IMR-90 (cell line): ENCODE measurements at regions not wholly inside any gene's neighbourhood (a gene's known extent, or its start where the extent isn't known, plus 50 kb on each side); places are given as distances from the start of the nearest gene placed in this dataset.

Experiments used
- ATAC-seq: fragments of 200-7000 bp; cut with Tn5 transposase; 2 replicates; pipeline ENCODE4 v1.9.1; 2020; ENCODE audit warnings: low read depth, mild to moderate bottlenecking, moderate library complexity
- BruUV-seq: library from RNA; stranded (reverse); fragments of 400-500 nt; replicated peaks from 2 replicates; lab custom pipeline; 2021; lab: Mats Ljungman, UMichigan
- CTCF ChIA-PET: fragments of 300-600 bp; formaldehyde crosslinking; extraction: SDS; loops from one replicate; lab custom pipeline; 2021; ENCODE audit warnings: antibody characterized with exemption; lab: Yijun Ruan, JAX
- POLR2A ChIA-PET: fragments of 300-600 bp; sonication (Branson Sonifier 250); formaldehyde crosslinking; loops from one replicate; lab custom pipeline; 2022; ENCODE audit warnings: antibody characterized with exemption; ENCODE audit not compliant: unreplicated experiment; lab: Charles Lee
- DNase-seq: peaks from one replicate; pipeline ENCODE4 v3.0.0; 2013
- H2AFZ ChIP-seq: replicated peaks from 2 replicates; pipeline ENCODE3; 2013; ENCODE audit warnings: low read length, mild to moderate bottlenecking; ENCODE audit not compliant: poor library complexity
- H2AK5ac ChIP-seq: 2 replicates; pipeline ENCODE4 v1.6.1; 2013; ENCODE audit warnings: low read depth, low read length, inconsistent platforms
- H2AK9ac ChIP-seq: replicated peaks from 2 replicates; pipeline ENCODE3; 2013; ENCODE audit warnings: mild to moderate bottlenecking, low read depth, low read length, moderate library complexity; ENCODE audit not compliant: poor library complexity
- H2BK120ac ChIP-seq: 2 replicates; pipeline ENCODE4 v1.6.1; 2013; ENCODE audit warnings: low read depth, low read length, inconsistent platforms
- H2BK15ac ChIP-seq: 3 replicates; pipeline ENCODE4 v1.6.1; 2013; ENCODE audit warnings: low read depth, low read length, inconsistent platforms
- H2BK20ac ChIP-seq: 2 replicates; pipeline ENCODE4 v1.6.1; 2013; ENCODE audit warnings: low read depth, mild to moderate bottlenecking, inconsistent platforms, low read length, moderate library complexity
- H2BK5ac ChIP-seq: 2 replicates; pipeline ENCODE4 v1.6.1; 2013; ENCODE audit warnings: mild to moderate bottlenecking, low read depth, low read length, inconsistent platforms; ENCODE audit not compliant: poor library complexity, severe bottlenecking
- H3K14ac ChIP-seq: replicated peaks from 2 replicates; pipeline ENCODE4 v1.6.1; 2013; ENCODE audit warnings: low read depth, low read length, inconsistent platforms
- H3K18ac ChIP-seq: 2 replicates; pipeline ENCODE4 v1.6.1; 2013; ENCODE audit warnings: low read depth, low read length, control low read depth
- H3K23ac ChIP-seq: 2 replicates; pipeline ENCODE4 v1.6.1; 2013; ENCODE audit warnings: low read depth, low read length, inconsistent platforms
- H3K27ac ChIP-seq: 2 replicates; pipeline ENCODE4 v1.5.1; 2013; ENCODE audit warnings: mild to moderate bottlenecking, control low read depth, low read length; ENCODE audit not compliant: insufficient read depth
- H3K27me3 ChIP-seq: 2 replicates; pipeline ENCODE4 v1.6.1; 2013; ENCODE audit warnings: low read length; ENCODE audit not compliant: control insufficient read depth, insufficient read depth
- H3K36me3 ChIP-seq: 2 replicates; pipeline ENCODE4 v1.6.1; 2013; ENCODE audit warnings: low read length, mixed read lengths; ENCODE audit not compliant: control insufficient read depth, insufficient read depth
- H3K4ac ChIP-seq: 2 replicates; pipeline ENCODE4 v1.6.1; 2013; ENCODE audit warnings: low read depth, low read length, inconsistent platforms
- H3K4me1 ChIP-seq: 2 replicates; pipeline ENCODE4 v1.6.1; 2013; ENCODE audit warnings: low read length, mixed read lengths; ENCODE audit not compliant: control insufficient read depth, insufficient read depth
- H3K4me2 ChIP-seq: 2 replicates; pipeline ENCODE4 v1.6.1; 2013; ENCODE audit warnings: low read depth, mild to moderate bottlenecking, control low read depth, low read length, moderate library complexity
- H3K4me3 ChIP-seq: 2 replicates; pipeline ENCODE4 v1.5.1; 2013; ENCODE audit warnings: low read depth, mild to moderate bottlenecking, control low read depth, low read length, moderate library complexity; ENCODE audit not compliant: insufficient read depth
- H3K56ac ChIP-seq: 2 replicates; pipeline ENCODE4 v1.6.1; 2013; ENCODE audit warnings: low read length, inconsistent platforms; ENCODE audit not compliant: insufficient read depth; ENCODE audit errors: extremely low read depth
- H3K79me1 ChIP-seq, 2 experiments: 2 replicates each; pipeline ENCODE4 v1.6.1; 2013; ENCODE audit warnings: low read length in 2 of 2, inconsistent platforms in 1 of 2, low read depth in 1 of 2
- H3K9ac ChIP-seq: 2 replicates; pipeline ENCODE4 v1.6.1; 2013; ENCODE audit warnings: low read depth, low read length, control low read depth
- H3K9me1 ChIP-seq: 2 replicates; pipeline ENCODE4 v1.6.1; 2013; ENCODE audit warnings: low read length, inconsistent platforms; ENCODE audit not compliant: insufficient read depth
- H3K9me3 ChIP-seq: 2 replicates; pipeline ENCODE4 v1.6.1; 2013; ENCODE audit warnings: low read length; ENCODE audit not compliant: control insufficient read depth, insufficient read depth
- H4K20me1 ChIP-seq: 2 replicates; pipeline ENCODE4 v1.6.1; 2013; ENCODE audit warnings: low read length, inconsistent platforms; ENCODE audit not compliant: insufficient read depth
- H4K5ac ChIP-seq: 2 replicates; pipeline ENCODE4 v1.6.1; 2013; ENCODE audit warnings: mild to moderate bottlenecking, low read depth, low read length, control low read depth
- H4K8ac ChIP-seq, 2 experiments: 2 replicates each; pipeline ENCODE4 v1.6.1; 2013; ENCODE audit warnings: low read depth in 2 of 2, low read length in 2 of 2, control low read depth in 1 of 2, inconsistent platforms in 1 of 2
- H4K91ac ChIP-seq: 2 replicates; pipeline ENCODE4 v1.6.1; 2013; ENCODE audit warnings: low read depth, low read length, inconsistent platforms; ENCODE audit not compliant: insufficient read depth
- CEBPB ChIP-seq: IDR thresholded peaks from 2 replicates; pipeline ENCODE4 v1.6.1; 2012; ENCODE audit warnings: low read depth, low read length, improper control_type of control experiment
- MAFK ChIP-seq: IDR thresholded peaks from 2 replicates; pipeline ENCODE4 v1.6.1; 2012; ENCODE audit warnings: low read depth, low read length, improper control_type of control experiment
- whole genome bisulfite sequencing, 2 experiments: methylation state at CpG; one replicate each; pipeline versions ENCODE4 v1.1.5 to v1.1.7; 2013; ENCODE audit warnings: missing lambda C conversion rate in 2 of 2; ENCODE audit not compliant: insufficient read length in 1 of 2; ENCODE audit errors: extremely low coverage in 2 of 2; 5-methylcytosine and 5-hydroxymethylcytosine counted together
- dilution Hi-C: fragments of 300-500 bp; cut with HindIII; formaldehyde crosslinking; loops from one replicate; pipeline ENCODE4 v1.14.3; 2018; ENCODE audit warnings: low sequenced_read_pairs; ENCODE audit not compliant: unreplicated experiment
- in situ Hi-C: fragments of 300-500 bp; cut with MboI; formaldehyde crosslinking; loops from 3 replicates; pipeline ENCODE4 v1.14.3; 2019; ENCODE audit warnings: low sequenced_read_pairs, inconsistent platforms, mixed read lengths
- intact Hi-C: fragments of 100-400 bp; cut with micrococcal nuclease; formaldehyde crosslinking; loops from 2 replicates; pipeline ENCODE4 v1.10.0; 2022

GRCh38 chr2:42116195-42117181 lies 52.7 kb upstream of the EML4 start:
- H3K4me1 ChIP-seq, result peaks cover 5% of the 10 kb centered on the region
- dilution Hi-C loops (no loop called here), intact Hi-C loops (no loop called here), in situ Hi-C loops (no loop called here)
- no peak overlapping the region for H4K91ac ChIP-seq
- peak overlapping the region; percentile 38; the same call in 1 of the 2 replicates for H2BK120ac ChIP-seq
- H3K4ac ChIP-seq, result peak overlapping the region; percentile 7; the same call in 1 of the 2 replicates
- H4K8ac ChIP-seq, result no peak overlapping the region
- no peak overlapping the region for H2BK5ac ChIP-seq
- no peak overlapping the region for H3K9ac ChIP-seq
- no peaks in the 10 kb centered on the region for H3K36me3 ChIP-seq
- POLR2A ChIA-PET, result no interaction called here
- BruUV-seq, result no TSS peak
- no peak overlapping the region for H3K4me3 ChIP-seq
- DNase-seq (peak; percentile 70), ATAC-seq (peak; percentile 71)
- H3K18ac ChIP-seq, result peak overlapping the region; percentile 32
- no peaks in the 10 kb centered on the region; the same call in 1 of the 2 replicates for H4K20me1 ChIP-seq
- H4K5ac ChIP-seq, result no peak overlapping the region; the same call in 1 of the 2 replicates
- H2BK20ac ChIP-seq, result no peak overlapping the region; the same call in 1 of the 2 replicates
- peak overlapping the region; percentile 23; the same call in 2 of the 3 replicates for H2BK15ac ChIP-seq
- H3K9me3 ChIP-seq, result no peaks in the 10 kb centered on the region
- H3K27me3 ChIP-seq, result no peaks in the 10 kb centered on the region
- no peak overlapping the region for H3K14ac ChIP-seq
- H3K9me1 ChIP-seq, result peaks cover 2% of the 10 kb centered on the region; the same call in 1 of the 2 replicates
- H2AK9ac ChIP-seq, result no peak overlapping the region
- TF ChIP-seq MAFK (no peak), CEBPB (0 out of 2 replicates have a peak, but pooled peaks have one; percentile 28)
- CTCF ChIA-PET, result interaction anchor here (0.7 to 1.0 kb wide), 3 partner anchors 12 to 212 kb away, joined by 3 read pairs; no protein-coding TSS in a partner anchor
- no peaks in the 10 kb centered on the region for H3K79me1 ChIP-seq
- H3K56ac ChIP-seq, result no peak overlapping the region
- peak overlapping the region; percentile 2; the same call in 1 of the 2 replicates for H3K23ac ChIP-seq
- H2AFZ ChIP-seq, result no peak overlapping the region
- 100% methylated on average over 1 of the region's 5 CpGs; no CpG with 5 or more reads in 1 of the 2 experiments for WGBS, 2 experiments
- no peak overlapping the region for H2AK5ac ChIP-seq
- no peak overlapping the region for H3K27ac ChIP-seq
- no peak overlapping the region for H3K4me2 ChIP-seq
